Lower leg skin (tissue), 3 donors: ENCODE measurements at regions not wholly inside any gene's neighbourhood (a gene's known extent, or its start where the extent isn't known, plus 50 kb on each side); places are given as distances from the start of the nearest gene placed in this dataset.

ENCODE experiments used
- POLR2A ChIP-seq, 2 donors: fragments of 450-650 bp; IDR thresholded peaks; one replicate each; pipeline ENCODE4 v1.6.1; 2016 to 2017; ENCODE audit warnings: antibody characterized with exemption in 2 of 2, mild to moderate bottlenecking in 1 of 2, moderate library complexity in 1 of 2
- TF ChIP-seq, protein P1 (sequence below), 3 donors: fragments of 450-650 bp; IDR thresholded peaks; one replicate each; pipeline ENCODE4 v1.5.1; 2016; ENCODE audit warnings: antibody characterized with exemption in 3 of 3, mild to moderate bottlenecking in 3 of 3, moderate library complexity in 2 of 3

GRCh38 chr12:67496581-67496980, 152.0 kb upstream of the DYRK2 start:
- TF ChIP-seq, protein P1, sequence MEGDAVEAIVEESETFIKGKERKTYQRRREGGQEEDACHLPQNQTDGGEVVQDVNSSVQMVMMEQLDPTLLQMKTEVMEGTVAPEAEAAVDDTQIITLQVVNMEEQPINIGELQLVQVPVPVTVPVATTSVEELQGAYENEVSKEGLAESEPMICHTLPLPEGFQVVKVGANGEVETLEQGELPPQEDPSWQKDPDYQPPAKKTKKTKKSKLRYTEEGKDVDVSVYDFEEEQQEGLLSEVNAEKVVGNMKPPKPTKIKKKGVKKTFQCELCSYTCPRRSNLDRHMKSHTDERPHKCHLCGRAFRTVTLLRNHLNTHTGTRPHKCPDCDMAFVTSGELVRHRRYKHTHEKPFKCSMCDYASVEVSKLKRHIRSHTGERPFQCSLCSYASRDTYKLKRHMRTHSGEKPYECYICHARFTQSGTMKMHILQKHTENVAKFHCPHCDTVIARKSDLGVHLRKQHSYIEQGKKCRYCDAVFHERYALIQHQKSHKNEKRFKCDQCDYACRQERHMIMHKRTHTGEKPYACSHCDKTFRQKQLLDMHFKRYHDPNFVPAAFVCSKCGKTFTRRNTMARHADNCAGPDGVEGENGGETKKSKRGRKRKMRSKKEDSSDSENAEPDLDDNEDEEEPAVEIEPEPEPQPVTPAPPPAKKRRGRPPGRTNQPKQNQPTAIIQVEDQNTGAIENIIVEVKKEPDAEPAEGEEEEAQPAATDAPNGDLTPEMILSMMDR (IDR thresholded peaks at IDR 0.05) = no peak
- TF ChIP-seq POLR2A (IDR thresholded peaks at IDR 0.05) = no peak
